Liver (tissue), 3 donors: ENCODE measurements at regions not wholly inside any gene's neighbourhood (a gene's known extent, or its start where the extent isn't known, plus 50 kb on each side); places are given as distances from the start of the nearest gene placed in this dataset.

Experiments used
- EGR1 ChIP-seq, 2 donors: IDR thresholded peaks; 2 replicates each; pipeline ENCODE4 v1.6.1; 2016 to 2018; ENCODE audit warnings: antibody characterized with exemption in 2 of 2, low read depth in 2 of 2
- NR2F2 ChIP-seq: IDR thresholded peaks from 2 replicates; pipeline ENCODE4 v1.6.1; 2016; ENCODE audit warnings: antibody characterized with exemption
- TF ChIP-seq, protein P1 (sequence below): fragments of 150-350 bp; IDR thresholded peaks from 2 replicates; pipeline ENCODE4 v1.5.1; 2017; ENCODE audit warnings: improper control_type of control experiment, low read depth, low read length; ENCODE audit not compliant: missing input control
- TF ChIP-seq, protein P2 (sequence below): IDR thresholded peaks from 2 replicates; pipeline ENCODE4 v1.6.1; 2016; ENCODE audit warnings: antibody characterized with exemption, mild to moderate bottlenecking
- TF ChIP-seq, protein P3 (sequence below): IDR thresholded peaks from 2 replicates; pipeline ENCODE4 v1.6.1; 2016; ENCODE audit warnings: antibody characterized with exemption
- TF ChIP-seq, protein P4 (sequence below): IDR thresholded peaks from 2 replicates; pipeline ENCODE4 v1.6.1; 2016; ENCODE audit warnings: antibody characterized with exemption
- donor health status: healthy.
- donor health status: healthy.

DNA sequence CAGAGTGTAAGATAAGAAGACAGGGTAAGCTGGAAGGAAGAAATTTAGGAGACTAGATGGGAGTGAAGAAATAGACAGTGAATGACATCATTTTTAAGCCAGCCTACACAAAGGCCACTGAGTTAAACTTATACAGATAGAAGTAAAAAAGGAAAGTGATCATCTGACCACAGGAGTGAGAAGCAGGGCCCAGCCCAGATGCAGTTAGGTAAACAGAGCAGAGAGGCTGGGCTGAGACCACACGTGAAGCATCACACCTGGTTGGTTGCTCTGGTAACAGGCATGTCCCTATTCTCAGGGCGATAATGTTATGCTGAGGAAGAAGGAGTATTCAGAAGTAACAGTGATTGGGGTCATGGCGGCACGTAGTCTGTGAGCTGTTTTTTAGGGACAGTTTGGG is 1079.4 kb downstream of the AACS start:
- TF ChIP-seq, protein P1, sequence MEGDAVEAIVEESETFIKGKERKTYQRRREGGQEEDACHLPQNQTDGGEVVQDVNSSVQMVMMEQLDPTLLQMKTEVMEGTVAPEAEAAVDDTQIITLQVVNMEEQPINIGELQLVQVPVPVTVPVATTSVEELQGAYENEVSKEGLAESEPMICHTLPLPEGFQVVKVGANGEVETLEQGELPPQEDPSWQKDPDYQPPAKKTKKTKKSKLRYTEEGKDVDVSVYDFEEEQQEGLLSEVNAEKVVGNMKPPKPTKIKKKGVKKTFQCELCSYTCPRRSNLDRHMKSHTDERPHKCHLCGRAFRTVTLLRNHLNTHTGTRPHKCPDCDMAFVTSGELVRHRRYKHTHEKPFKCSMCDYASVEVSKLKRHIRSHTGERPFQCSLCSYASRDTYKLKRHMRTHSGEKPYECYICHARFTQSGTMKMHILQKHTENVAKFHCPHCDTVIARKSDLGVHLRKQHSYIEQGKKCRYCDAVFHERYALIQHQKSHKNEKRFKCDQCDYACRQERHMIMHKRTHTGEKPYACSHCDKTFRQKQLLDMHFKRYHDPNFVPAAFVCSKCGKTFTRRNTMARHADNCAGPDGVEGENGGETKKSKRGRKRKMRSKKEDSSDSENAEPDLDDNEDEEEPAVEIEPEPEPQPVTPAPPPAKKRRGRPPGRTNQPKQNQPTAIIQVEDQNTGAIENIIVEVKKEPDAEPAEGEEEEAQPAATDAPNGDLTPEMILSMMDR: no peak
- TF ChIP-seq, protein P2, sequence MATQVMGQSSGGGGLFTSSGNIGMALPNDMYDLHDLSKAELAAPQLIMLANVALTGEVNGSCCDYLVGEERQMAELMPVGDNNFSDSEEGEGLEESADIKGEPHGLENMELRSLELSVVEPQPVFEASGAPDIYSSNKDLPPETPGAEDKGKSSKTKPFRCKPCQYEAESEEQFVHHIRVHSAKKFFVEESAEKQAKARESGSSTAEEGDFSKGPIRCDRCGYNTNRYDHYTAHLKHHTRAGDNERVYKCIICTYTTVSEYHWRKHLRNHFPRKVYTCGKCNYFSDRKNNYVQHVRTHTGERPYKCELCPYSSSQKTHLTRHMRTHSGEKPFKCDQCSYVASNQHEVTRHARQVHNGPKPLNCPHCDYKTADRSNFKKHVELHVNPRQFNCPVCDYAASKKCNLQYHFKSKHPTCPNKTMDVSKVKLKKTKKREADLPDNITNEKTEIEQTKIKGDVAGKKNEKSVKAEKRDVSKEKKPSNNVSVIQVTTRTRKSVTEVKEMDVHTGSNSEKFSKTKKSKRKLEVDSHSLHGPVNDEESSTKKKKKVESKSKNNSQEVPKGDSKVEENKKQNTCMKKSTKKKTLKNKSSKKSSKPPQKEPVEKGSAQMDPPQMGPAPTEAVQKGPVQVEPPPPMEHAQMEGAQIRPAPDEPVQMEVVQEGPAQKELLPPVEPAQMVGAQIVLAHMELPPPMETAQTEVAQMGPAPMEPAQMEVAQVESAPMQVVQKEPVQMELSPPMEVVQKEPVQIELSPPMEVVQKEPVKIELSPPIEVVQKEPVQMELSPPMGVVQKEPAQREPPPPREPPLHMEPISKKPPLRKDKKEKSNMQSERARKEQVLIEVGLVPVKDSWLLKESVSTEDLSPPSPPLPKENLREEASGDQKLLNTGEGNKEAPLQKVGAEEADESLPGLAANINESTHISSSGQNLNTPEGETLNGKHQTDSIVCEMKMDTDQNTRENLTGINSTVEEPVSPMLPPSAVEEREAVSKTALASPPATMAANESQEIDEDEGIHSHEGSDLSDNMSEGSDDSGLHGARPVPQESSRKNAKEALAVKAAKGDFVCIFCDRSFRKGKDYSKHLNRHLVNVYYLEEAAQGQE: no peak
- TF ChIP-seq NR2F2: no peak
- TF ChIP-seq, protein P3, sequence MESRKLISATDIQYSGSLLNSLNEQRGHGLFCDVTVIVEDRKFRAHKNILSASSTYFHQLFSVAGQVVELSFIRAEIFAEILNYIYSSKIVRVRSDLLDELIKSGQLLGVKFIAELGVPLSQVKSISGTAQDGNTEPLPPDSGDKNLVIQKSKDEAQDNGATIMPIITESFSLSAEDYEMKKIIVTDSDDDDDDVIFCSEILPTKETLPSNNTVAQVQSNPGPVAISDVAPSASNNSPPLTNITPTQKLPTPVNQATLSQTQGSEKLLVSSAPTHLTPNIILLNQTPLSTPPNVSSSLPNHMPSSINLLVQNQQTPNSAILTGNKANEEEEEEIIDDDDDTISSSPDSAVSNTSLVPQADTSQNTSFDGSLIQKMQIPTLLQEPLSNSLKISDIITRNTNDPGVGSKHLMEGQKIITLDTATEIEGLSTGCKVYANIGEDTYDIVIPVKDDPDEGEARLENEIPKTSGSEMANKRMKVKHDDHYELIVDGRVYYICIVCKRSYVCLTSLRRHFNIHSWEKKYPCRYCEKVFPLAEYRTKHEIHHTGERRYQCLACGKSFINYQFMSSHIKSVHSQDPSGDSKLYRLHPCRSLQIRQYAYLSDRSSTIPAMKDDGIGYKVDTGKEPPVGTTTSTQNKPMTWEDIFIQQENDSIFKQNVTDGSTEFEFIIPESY: no peak
- TF ChIP-seq EGR1 (IDR thresholded peaks at IDR 0.05; ENCODE audit: low read depth in 2 of 2): no peak
- TF ChIP-seq, protein P4, sequence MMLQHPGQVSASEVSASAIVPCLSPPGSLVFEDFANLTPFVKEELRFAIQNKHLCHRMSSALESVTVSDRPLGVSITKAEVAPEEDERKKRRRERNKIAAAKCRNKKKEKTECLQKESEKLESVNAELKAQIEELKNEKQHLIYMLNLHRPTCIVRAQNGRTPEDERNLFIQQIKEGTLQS: no peak
